Astrocyte of the cerebellum (primary cell): ENCODE measurements at regions not wholly inside any gene's neighbourhood (a gene's known extent, or its start where the extent isn't known, plus 50 kb on each side); places are given as distances from the start of the nearest gene placed in this dataset.

ENCODE experiments used
- DNase-seq: peaks from one replicate; pipeline ENCODE4 v3.0.0-alpha.2; 2011; ENCODE audit warnings: low read depth
- H3K4me3 ChIP-seq: 2 replicates; pipeline ENCODE4 v1.5.1; 2011; ENCODE audit warnings: mild to moderate bottlenecking, low read depth, low read length, moderate library complexity
- in situ Hi-C: cut with HindIII; loops from 2 replicates; pipeline ENCODE4 v1.10.0; 2017; ENCODE audit warnings: low sequenced_read_pairs
- TF ChIP-seq, protein P1 (sequence below): IDR thresholded peaks from 2 replicates; pipeline ENCODE4 v1.5.1; 2012; ENCODE audit warnings: low read length, low read depth, moderate library complexity, mild to moderate bottlenecking; ENCODE audit errors: missing control alignments

DNA sequence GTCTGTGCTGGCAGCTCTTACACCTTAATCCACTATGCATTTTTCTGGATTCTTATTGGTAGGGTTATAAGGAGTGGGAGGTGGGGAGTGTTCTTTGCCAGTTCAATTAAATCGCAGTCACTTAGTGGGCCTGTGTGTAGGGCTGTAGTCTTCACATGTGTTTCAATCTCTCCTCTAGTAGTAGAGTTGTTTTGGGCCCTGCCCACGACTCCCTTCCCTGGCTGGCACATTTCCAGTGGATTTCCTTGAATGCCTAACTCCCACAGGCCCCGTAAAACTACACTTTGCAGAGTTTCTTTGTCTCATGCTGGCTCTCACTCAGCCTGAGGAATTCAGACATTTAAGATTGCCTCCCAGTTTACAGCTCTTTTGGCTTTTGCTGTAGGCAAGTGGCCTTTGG lies 414.0 kb upstream of the OPRM1 start:
- in situ Hi-C loops, result no loop called here
- DNase-seq, result peak; percentile 20
- no peak overlapping the region for H3K4me3 ChIP-seq
- TF ChIP-seq, protein P1, sequence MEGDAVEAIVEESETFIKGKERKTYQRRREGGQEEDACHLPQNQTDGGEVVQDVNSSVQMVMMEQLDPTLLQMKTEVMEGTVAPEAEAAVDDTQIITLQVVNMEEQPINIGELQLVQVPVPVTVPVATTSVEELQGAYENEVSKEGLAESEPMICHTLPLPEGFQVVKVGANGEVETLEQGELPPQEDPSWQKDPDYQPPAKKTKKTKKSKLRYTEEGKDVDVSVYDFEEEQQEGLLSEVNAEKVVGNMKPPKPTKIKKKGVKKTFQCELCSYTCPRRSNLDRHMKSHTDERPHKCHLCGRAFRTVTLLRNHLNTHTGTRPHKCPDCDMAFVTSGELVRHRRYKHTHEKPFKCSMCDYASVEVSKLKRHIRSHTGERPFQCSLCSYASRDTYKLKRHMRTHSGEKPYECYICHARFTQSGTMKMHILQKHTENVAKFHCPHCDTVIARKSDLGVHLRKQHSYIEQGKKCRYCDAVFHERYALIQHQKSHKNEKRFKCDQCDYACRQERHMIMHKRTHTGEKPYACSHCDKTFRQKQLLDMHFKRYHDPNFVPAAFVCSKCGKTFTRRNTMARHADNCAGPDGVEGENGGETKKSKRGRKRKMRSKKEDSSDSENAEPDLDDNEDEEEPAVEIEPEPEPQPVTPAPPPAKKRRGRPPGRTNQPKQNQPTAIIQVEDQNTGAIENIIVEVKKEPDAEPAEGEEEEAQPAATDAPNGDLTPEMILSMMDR, result no peak

DNA sequence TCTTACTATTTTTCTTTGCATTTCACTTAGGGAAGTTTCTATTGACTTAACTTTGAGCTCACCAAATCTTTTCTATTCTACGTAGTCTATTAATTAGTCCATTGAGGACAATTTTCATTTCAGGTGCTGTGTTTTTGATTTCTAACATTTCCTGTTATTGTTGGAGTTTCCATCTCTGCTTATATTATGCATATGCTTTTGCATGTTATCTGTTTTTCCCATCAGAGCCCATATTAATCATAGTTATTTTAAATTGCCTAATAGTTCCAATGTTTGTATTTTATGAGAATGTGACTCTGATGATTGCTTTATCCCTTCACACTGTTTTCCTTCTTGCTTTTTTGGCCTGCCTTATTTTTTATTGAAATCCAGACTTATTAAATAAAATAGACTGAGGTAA lies 414.5 kb upstream of the OPRM1 start:
- TF ChIP-seq, protein P1, result no peak
- in situ Hi-C loops, result no loop called here
- DNase-seq, result no peak
- H3K4me3 ChIP-seq, result no peak overlapping the region

DNA sequence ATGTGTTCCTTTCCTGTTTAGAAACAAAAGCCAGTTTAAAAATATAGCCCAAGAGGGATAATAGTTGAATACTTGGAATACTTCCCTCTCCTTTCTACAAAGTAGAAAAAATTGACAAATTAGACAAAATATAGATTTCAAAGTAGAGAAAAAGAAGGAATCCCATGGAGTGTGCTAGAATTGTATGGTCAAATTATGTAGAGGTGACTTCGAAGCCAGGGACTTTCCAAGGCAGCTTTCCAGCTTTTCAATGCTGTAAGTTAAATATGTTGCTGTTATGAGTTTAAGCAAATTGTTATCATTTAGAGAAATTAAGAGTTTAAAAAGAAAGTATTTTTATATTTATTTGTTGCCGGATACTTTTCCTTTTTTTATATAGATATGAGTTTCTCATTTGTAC lies 415.5 kb upstream of the OPRM1 start:
- TF ChIP-seq, protein P1, result no peak
- H3K4me3 ChIP-seq, result no peak overlapping the region
- no peak for DNase-seq
- in situ Hi-C loops, result no loop called here

DNA sequence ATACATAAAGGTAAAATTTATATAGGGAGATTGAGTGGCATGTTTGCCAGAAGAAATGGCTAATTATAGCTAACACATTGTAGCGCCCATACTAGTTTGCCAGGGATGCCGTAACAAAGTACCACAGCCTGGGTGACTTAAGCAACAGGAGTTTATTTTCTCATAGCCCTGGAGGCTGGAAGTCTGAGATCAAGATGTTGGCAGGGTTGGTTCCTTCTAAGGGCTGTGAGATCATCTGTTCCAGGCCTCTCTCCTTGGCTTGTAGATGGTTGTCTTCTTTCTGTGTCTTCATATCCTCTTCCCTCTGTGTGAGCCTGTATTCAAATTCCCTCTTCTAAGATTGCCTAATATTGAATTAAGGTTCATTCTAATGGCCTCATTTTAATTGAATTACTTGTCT lies 417.5 kb upstream of the OPRM1 start:
- TF ChIP-seq, protein P1, result no peak
- in situ Hi-C loops, result no loop called here
- no peak for DNase-seq
- H3K4me3 ChIP-seq, result no peak overlapping the region

DNA sequence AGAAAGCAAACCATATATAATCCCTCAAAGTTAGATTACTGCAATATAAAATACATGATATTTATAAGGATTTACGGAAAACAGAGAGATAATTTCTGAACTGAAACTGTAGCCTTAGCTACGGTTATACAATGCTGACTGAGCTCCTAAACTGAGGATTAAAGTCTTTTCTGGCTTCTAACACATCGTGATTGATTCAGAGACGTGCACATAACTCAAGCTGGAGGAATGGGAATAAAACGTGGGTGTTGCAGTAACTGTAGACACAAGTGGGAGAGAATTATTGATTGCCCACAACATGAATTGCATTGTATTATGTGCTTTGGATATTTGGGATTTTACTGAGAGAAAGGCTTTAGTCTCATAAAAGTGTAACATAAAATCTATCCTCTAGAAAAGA lies 418.0 kb upstream of the OPRM1 start:
- H3K4me3 ChIP-seq, result no peak overlapping the region
- in situ Hi-C loops, result no loop called here
- TF ChIP-seq, protein P1, result no peak
- DNase-seq, result no peak

DNA sequence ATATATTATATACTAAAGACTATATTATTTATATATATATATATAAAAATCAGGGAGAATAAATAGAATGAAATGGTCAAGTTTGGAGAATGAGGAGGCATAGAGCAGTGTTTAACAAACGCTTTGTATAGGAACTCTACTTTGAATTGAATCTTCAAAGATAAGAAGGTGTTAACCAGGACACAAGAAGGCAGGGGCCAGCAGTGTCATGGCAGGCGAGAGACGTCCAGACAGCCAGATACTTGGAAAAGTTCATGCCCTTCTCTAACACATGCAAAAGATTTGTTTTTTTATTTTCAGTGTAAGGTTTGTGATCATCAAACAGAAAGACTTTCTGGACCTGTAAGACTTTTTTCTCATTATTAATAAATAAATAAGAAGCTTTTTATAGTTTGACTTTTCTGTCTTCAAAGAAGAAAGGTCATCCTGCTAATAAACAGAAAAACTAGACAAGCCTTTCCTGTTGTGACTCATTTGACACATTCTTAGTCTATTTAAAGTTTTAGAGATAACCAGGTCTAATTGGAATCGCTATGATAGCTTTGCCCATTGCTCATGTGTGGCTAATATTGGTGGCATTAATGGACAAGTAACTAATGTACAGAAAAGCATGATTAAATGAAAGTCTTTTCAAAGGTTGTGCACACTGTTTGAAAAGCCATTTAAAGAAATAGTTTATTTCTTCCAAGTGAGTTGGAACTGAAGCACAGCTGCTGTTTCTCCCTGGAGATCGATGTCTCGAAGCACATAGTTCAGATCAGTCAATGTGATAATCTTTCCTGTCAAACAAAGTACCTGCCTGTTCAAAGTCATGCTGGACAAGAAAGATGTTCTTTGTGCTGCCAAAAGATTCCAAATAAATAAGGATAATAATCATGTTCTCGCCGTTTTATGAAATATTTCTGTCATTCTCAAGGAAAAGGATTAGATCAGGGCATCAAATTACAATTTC lies 420.4 kb upstream of the OPRM1 start:
- TF ChIP-seq, protein P1, result no peak

More for the DNA sequence above, 420.4 kb upstream of the OPRM1 start:
- no peak for DNase-seq
- no peak overlapping the region for H3K4me3 ChIP-seq
- in situ Hi-C loops, result no loop called here
